ENCODE measurements at regions not wholly inside any gene's neighbourhood (a gene's known extent, or its start where the extent isn't known, plus 50 kb on each side); places are given as distances from the start of the nearest gene placed in this dataset.

- TF ChIP-seq CTCF (IDR thresholded peaks at IDR 0.05; ENCODE audit: extremely low read depth in 1 of 2, insufficient read depth in 1 of 2, low read depth in 1 of 2, low read length in 2 of 2), result no peak
- TF ChIP-seq POLR2A (IDR thresholded peaks at IDR 0.05; ENCODE audit: low read depth, low read length), result no peak
- TF ChIP-seq FOS (IDR thresholded peaks at IDR 0.05; ENCODE audit: borderline replicate concordance, insufficient read depth, low read length), result no peak
- TF ChIP-seq POLR2AphosphoS5 (IDR thresholded peaks at IDR 0.05; ENCODE audit: insufficient read depth, low read depth, low read length), result no peak
- no peak for TF ChIP-seq MAX (IDR thresholded peaks at IDR 0.05; ENCODE audit: insufficient read depth, insufficient read length)
- no peak for TF ChIP-seq EZH2 (IDR thresholded peaks at IDR 0.05; ENCODE audit: borderline replicate concordance, low read depth, low read length, severe bottlenecking)
Measured at GRCh38 chr15:85867250-85867649, 72.5 kb upstream of the KLHL25 start.

All from endothelial cell of umbilical vein (primary cell).